ENCODE measurements at regions not wholly inside any gene's neighbourhood (a gene's known extent, or its start where the extent isn't known, plus 50 kb on each side); places are given as distances from the start of the nearest gene placed in this dataset.

DNA sequence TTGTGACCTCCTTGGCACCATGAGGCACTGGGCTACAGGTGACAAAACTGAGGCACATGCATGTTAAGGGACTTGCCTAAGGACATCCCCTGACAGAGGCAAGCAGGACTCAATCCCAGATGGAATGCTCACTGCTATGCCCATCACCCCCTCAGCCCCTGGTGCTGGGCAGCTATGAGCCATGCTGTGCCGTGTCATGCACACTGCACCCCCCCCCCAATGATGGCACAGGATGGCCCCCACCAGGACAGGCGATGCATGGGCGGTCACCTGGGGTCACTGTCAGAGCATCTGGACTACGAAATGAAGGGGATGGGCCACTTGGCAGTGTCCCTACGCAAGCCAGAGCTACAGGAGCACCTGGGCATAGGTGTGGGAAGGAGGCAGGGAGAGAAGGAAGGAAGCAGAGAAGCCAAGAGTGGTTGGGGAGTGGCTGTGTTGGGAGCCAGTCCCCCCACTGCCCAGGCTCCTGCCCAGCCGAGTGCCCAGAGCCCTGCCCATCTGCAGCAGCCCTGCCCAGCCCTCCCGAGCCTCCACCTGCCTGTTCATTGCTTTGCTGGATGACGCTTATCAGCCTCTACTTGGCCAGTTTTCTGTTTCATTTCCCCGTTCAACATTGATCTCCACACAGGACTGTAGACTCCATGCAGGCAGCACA, 84.9 kb upstream of the DIO3 start:
- TF ChIP-seq, protein P1, sequence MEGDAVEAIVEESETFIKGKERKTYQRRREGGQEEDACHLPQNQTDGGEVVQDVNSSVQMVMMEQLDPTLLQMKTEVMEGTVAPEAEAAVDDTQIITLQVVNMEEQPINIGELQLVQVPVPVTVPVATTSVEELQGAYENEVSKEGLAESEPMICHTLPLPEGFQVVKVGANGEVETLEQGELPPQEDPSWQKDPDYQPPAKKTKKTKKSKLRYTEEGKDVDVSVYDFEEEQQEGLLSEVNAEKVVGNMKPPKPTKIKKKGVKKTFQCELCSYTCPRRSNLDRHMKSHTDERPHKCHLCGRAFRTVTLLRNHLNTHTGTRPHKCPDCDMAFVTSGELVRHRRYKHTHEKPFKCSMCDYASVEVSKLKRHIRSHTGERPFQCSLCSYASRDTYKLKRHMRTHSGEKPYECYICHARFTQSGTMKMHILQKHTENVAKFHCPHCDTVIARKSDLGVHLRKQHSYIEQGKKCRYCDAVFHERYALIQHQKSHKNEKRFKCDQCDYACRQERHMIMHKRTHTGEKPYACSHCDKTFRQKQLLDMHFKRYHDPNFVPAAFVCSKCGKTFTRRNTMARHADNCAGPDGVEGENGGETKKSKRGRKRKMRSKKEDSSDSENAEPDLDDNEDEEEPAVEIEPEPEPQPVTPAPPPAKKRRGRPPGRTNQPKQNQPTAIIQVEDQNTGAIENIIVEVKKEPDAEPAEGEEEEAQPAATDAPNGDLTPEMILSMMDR (IDR thresholded peaks at IDR 0.05): no peak
- TF ChIP-seq REST (IDR thresholded peaks at IDR 0.05; ENCODE audit: insufficient read depth in 1 of 2, low read depth in 2 of 2, low read length in 1 of 2) (no peak), POLR2AphosphoS5 (IDR thresholded peaks at IDR 0.05; ENCODE audit: low read depth, low read length) (no peak), TCF7L2 (IDR thresholded peaks at IDR 0.05; ENCODE audit: low read depth, low read length) (no peak)

Data from Panc1 (cell line).